ENCODE measurements at regions not wholly inside any gene's neighbourhood (a gene's known extent, or its start where the extent isn't known, plus 50 kb on each side); places are given as distances from the start of the nearest gene placed in this dataset.

- no TSS peak for BruUV-seq (replicated peaks)
- Histone ChIP-seq H2AFZ (ENCODE audit: low read length) (no peak overlapping the region), H3K9ac (ENCODE audit: insufficient read depth, low read depth, low read length) (no peak overlapping the region), H3K4me3 (replicated peaks in 1 of 3; ENCODE audit: insufficient read depth in 1 of 3, low read depth in 2 of 3, low read length in 3 of 3) (no peak overlapping the region), H3K27me3 (ENCODE audit: control insufficient read depth in 1 of 2, insufficient read depth in 2 of 2, low read length in 2 of 2) (0 out of 5 replicates have a peak, but pooled peaks cover 0 to 2% of the 10 kb centered on the region in 2 experiments), H3K27ac (ENCODE audit: extremely low read length, insufficient read depth, low read length) (no peak overlapping the region), H3K79me2 (ENCODE audit: insufficient read depth, low read length) (no peaks in the 10 kb centered on the region), H3K36me3 (replicated peaks in 1 of 2; ENCODE audit: control insufficient read depth in 1 of 2, insufficient read depth in 2 of 2, low read length in 2 of 2) (no peaks in the 10 kb centered on the region), H3K4me1 (ENCODE audit: insufficient read depth, low read length) (peaks cover 69% of the 10 kb centered on the region), H3K9me3 (ENCODE audit: low read length) (no peaks in the 10 kb centered on the region), H3K4me2 (ENCODE audit: low read depth, low read length) (no peak overlapping the region), H4K20me1 (ENCODE audit: insufficient read depth, low read length) (no peaks in the 10 kb centered on the region)
- ATAC-seq (no peak), FAIRE-seq (no peak), DNase-seq (ENCODE audit: low spot score) (no peak)
- 89% methylated on average over 9 of the region's 20 CpGs for WGBS (ENCODE audit: low lambda C conversion rate)
- intact Hi-C loops (cut with micrococcal nuclease; ENCODE audit: unreplicated experiment) (no loop called here), in situ Hi-C loops (cut with HindIII; ENCODE audit: extremely low pct_ligation_motif_present, low pct_unique_long_range_greater_than_20kb) (loop anchor here (10.0 kb wide), 1 partner anchor 364 kb away; no protein-coding TSS in a partner anchor)
- POLR2A ChIA-PET: no interaction called here
- CTCF ChIA-PET (ENCODE audit: low intra/inter-chr PET ratio, low total read pairs): no interaction called here
- TF ChIP-seq ZMYM3 (CRISPR knock-in tag; IDR thresholded peaks at IDR 0.05) (0 out of 2 replicates have a peak, but pooled peaks have one; percentile 26), NFIC (IDR thresholded peaks at IDR 0.05; ENCODE audit: low read length) (no peak)
Observed at GRCh38 chr22:48940266-48941032, 887.2 kb downstream of the BRD1 start.

DNA sequence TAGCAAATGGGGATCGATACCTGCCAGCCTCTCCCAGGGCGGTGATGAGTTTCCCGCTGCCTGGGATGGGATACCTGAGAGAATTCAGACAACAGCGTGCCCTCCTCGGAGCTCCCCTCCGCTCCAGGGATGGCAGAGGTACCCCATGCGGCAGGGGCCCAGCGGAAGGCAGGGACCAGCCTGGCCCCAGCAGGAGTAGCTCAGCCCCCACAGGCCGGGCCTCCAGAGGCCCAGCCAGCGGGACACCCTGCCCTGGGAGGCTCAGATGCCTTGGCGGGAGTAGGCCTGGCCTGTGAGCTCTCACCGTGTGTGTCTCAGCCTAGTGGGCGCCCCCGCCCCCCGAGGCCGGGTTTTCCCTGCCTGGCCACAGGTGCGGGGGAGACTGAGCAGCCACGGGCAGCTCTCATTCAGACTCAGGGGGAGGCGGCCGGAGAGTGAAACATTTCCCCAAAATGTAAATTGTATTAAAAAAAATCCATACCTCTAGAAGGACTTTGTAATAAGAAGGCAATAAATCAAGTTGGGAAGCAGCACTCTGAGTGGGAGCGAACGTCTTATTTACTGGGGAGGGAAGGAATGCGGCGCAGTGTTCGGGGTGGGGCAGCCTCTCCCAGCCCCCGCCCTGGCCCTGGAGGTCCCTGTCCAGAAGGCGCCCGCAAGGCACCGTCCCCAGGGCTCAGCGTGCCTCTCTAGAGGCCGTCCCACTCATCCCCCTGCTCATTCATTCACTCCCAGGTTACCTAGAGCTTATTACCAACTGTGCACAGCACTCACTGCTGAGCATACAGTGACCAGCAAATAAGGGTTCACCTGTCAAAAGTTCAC, 888.0 kb downstream of the BRD1 start:
- ATAC-seq (no peak), FAIRE-seq (no peak), DNase-seq (ENCODE audit: low spot score) (no peak)
- no peaks in the 10 kb centered on the region for H3K79me2 ChIP-seq (ENCODE audit: insufficient read depth, low read length)
- no peak overlapping the region for H3K4me2 ChIP-seq (ENCODE audit: low read depth, low read length)
- H3K4me1 ChIP-seq (ENCODE audit: insufficient read depth, low read length): peaks cover 61% of the 10 kb centered on the region
- CTCF ChIA-PET (ENCODE audit: low intra/inter-chr PET ratio, low total read pairs): no interaction called here
- intact Hi-C loops (cut with micrococcal nuclease; ENCODE audit: unreplicated experiment): no loop called here
- no peak overlapping the region for H2AFZ ChIP-seq (ENCODE audit: low read length)
- H3K27ac ChIP-seq (ENCODE audit: extremely low read length, insufficient read depth, low read length): no peak overlapping the region
- H3K36me3 ChIP-seq (replicated peaks in 1 of 2; ENCODE audit: control insufficient read depth in 1 of 2, insufficient read depth in 2 of 2, low read length in 2 of 2): no peaks in the 10 kb centered on the region
- TF ChIP-seq, protein P1, sequence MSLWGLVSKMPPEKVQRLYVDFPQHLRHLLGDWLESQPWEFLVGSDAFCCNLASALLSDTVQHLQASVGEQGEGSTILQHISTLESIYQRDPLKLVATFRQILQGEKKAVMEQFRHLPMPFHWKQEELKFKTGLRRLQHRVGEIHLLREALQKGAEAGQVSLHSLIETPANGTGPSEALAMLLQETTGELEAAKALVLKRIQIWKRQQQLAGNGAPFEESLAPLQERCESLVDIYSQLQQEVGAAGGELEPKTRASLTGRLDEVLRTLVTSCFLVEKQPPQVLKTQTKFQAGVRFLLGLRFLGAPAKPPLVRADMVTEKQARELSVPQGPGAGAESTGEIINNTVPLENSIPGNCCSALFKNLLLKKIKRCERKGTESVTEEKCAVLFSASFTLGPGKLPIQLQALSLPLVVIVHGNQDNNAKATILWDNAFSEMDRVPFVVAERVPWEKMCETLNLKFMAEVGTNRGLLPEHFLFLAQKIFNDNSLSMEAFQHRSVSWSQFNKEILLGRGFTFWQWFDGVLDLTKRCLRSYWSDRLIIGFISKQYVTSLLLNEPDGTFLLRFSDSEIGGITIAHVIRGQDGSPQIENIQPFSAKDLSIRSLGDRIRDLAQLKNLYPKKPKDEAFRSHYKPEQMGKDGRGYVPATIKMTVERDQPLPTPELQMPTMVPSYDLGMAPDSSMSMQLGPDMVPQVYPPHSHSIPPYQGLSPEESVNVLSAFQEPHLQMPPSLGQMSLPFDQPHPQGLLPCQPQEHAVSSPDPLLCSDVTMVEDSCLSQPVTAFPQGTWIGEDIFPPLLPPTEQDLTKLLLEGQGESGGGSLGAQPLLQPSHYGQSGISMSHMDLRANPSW (CRISPR knock-in tag; IDR thresholded peaks at IDR 0.05; ENCODE audit: borderline replicate concordance): no peak
- no TSS peak for BruUV-seq (replicated peaks)
- H4K20me1 ChIP-seq (ENCODE audit: insufficient read depth, low read length): no peaks in the 10 kb centered on the region
- peaks cover 1% of the 10 kb centered on the region; the same call in 1 of the 2 replicates for H3K9me3 ChIP-seq (ENCODE audit: low read length)
- in situ Hi-C loops (cut with HindIII; ENCODE audit: extremely low pct_ligation_motif_present, low pct_unique_long_range_greater_than_20kb): loop anchor here (10.0 kb wide), 1 partner anchor 365 kb away; no protein-coding TSS in a partner anchor
- POLR2A ChIA-PET: interaction anchor here (1.6 kb wide), 1 partner anchor 21 kb away, joined by 5 read pairs; no protein-coding TSS in a partner anchor
- WGBS (ENCODE audit: low lambda C conversion rate): 67% methylated on average over 24 of the region's 31 CpGs
- 0 out of 5 replicates have a peak, but pooled peaks cover 0 to 2% of the 10 kb centered on the region in 2 experiments for H3K27me3 ChIP-seq (ENCODE audit: control insufficient read depth in 1 of 2, insufficient read depth in 2 of 2, low read length in 2 of 2)
- no peak overlapping the region for H3K9ac ChIP-seq (ENCODE audit: insufficient read depth, low read depth, low read length)
- H3K4me3 ChIP-seq (replicated peaks in 1 of 3; ENCODE audit: insufficient read depth in 1 of 3, low read depth in 2 of 3, low read length in 3 of 3): no peak overlapping the region

All from HepG2 (cell line).